Suppressor macrophage treated with lipopolysaccharide for 4 hours (primary cell): ENCODE measurements at regions not wholly inside any gene's neighbourhood (a gene's known extent, or its start where the extent isn't known, plus 50 kb on each side); places are given as distances from the start of the nearest gene placed in this dataset.

Experiments used
- DNase-seq: peaks from one replicate; pipeline ENCODE4 v3.0.0-alpha.2; 2020

GRCh38 chr13:73879346-73880015 is 254.7 kb downstream of the KLF12 start:
- DNase-seq, result no peak

DNA sequence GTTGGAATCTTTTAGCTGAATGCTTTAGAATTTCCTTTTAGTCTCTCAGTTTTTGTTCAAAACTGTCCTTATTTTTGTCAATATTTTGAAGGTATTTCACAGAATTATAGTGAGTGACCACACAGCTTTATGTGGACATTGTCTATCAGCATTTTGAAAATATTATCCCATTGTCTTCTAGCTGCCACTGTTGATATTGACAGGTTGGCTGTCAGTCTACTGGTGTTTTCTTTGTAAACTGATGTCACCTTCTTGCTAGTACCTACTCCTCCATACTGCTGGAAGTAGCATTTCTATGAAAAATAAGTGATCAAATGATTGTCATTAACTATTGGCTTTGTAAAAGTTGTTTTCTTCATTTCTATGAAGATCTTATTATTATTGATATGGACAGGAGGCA is 256.8 kb downstream of the KLF12 start:
- DNase-seq, result no peak

DNA sequence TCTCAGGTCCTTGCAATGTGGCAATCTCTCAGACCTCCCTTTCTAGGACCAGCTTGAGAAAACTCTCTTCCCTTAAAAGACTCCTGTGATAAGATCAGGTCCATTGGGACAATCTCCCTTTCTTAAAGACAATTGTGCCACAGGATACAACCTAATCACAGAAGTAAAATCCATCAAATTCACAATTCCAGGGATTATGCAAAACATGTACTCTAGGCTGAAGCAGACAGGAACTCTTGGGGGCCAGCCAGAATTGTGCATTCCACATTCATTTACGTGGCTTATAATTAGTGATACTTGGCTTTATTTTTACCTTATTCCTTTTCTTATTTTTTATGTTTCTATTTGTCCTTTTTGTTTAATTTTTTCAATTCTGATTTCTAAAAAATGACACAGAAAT is 257.9 kb downstream of the KLF12 start:
- DNase-seq, result no peak

- no peak for DNase-seq
These were observed 260.0 kb downstream of the KLF12 start for GRCh38 chr13:73873940-73874830.

- no peak for DNase-seq
These were observed 261.8 kb downstream of the KLF12 start for GRCh38 chr13:73872397-73872796.

DNA sequence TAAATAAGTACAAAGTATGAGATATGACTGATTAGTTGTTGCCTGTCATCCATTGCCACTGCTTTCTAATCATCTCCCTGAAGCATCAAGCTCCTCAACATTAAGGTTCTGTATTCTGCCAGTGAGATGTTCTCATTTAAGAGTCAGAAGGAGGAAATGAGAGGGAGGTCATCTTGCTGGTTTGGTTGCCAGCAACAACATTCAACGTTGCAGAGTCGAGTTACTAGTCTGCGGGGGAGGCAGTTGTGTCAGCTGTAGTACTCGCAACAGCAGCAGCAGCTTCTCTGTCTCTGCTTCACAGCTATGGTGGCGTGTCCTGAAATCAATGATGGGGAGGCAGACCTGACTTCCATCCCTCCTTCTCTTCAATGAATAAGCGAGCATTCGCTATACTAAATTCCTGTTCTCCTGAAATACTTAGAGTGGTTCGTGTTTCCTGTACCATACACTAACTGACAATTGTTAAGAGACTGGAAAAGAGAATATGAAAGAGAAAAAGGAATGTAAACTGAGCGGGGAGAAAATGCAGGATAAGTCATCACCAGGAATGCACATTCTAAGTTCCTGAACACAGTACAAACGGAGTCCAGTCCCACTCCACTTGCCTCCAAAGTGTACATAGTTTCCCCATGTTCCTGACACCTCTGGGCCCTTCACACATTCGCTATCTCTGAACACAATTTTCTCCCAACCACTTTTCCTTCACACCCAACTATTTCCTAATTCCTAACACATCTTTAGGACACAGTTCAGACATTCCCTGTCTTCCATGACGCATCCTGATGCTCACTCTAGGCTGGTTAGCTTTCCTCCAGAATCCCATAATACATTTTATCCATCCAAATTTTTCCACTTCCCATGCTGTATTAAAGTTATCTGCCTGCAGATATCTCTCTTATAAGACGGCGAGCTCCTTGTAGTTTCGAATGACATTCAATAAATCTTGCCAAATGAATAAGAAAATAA is 263.0 kb downstream of the KLF12 start:
- DNase-seq, result no peak

- no peak for DNase-seq
These were observed 264.0 kb downstream of the KLF12 start for GRCh38 chr13:73870036-73870741.

GRCh38 chr13:73865027-73865426 is 269.2 kb downstream of the KLF12 start:
- no peak for DNase-seq

DNA sequence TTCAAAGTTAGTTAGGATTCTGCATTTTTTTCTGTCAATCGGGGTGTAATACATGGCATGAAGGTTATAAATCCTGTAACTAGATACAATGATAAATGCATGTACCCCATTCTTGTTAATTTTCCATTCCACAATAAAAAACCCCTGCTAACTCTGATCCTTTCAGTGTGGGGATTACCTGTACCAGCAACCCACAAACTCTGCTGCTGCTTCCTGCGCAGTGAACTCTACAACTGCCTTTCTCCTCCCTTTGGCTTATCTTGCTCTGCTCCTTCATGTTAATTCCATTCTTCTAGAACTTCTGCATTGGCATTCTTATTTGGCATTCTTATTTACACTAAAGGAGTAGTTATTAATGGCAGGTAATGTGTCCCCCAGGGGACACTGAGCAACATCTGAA is 273.1 kb downstream of the KLF12 start:
- DNase-seq, result no peak

GRCh38 chr13:73860501-73860900 is 273.7 kb downstream of the KLF12 start:
- no peak for DNase-seq

DNA sequence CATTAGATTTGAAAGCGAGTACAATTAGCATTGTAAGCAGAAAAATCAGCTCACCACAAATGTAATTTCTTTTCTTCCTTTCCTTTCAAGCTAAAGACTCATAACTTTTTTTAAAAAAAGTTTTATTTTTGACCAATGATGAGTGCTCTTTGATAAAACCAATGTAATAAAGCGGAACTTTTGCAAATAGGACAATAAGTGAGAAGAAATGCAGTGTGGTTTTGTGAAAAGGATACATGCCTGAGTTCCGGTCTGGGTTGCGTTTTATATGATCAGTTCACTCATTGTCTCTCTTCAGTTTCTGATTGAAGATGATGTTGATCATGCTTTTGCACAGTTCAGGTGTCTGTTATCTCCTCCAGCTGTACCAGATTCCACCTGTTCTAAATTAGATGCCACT is 274.4 kb downstream of the KLF12 start:
- DNase-seq, result no peak

DNA sequence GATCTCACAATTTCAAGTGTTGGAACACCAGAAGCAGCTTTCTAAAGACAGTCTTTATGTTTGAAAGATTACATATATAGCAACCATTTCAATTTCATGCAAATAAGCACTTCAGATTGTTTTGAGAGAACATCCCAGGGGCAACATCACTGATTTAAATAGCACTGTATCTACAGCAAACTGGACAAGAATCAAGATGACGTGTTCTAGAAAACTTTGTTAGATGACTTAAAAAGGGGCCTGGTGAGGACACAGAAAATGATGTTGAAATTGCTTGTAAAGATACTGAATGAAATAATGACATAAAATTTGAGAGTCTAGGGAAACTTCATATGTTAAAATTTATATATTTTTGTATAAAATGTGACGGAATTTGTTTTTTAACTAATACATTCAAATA is 277.1 kb downstream of the KLF12 start:
- no peak for DNase-seq

- DNase-seq, result no peak
These were observed 283.1 kb downstream of the KLF12 start for GRCh38 chr13:73851104-73851503.

DNA sequence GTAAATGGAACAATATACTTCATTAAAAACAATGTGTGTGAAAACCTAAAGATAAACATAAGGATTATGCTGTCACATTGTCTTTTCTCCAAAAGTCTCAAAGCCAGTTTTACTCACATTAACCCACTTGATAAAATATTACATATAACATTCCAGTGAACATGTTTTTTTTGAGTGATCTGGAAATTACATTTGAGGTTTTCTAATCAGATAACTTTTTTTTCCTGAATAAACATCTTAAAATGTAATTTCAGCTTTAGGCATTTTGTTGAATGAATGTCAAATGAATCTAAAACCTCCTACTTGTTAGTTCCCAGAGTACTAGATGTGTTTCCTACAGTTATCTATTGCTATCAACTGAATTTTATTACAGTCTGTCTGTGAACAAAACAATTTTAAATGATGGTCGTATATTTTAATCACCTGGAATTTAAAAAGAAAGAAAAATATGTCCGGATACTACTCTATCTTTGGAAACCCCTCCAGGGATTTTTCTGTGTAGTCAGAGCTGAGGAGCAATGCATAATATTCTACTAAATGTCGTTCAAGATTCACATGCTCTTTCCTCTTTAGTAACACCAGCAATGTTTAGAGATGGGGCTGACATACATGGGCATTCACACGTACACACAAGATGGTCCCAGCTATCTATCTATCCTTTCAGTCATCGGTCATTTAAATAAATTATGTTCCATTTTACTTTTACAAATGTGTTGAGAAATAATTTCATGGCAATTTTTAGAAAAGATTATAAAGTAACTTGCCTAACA is 283.9 kb downstream of the KLF12 start:
- DNase-seq, result no peak

GRCh38 chr13:73849292-73849691 is 284.9 kb downstream of the KLF12 start:
- DNase-seq, result no peak

DNA sequence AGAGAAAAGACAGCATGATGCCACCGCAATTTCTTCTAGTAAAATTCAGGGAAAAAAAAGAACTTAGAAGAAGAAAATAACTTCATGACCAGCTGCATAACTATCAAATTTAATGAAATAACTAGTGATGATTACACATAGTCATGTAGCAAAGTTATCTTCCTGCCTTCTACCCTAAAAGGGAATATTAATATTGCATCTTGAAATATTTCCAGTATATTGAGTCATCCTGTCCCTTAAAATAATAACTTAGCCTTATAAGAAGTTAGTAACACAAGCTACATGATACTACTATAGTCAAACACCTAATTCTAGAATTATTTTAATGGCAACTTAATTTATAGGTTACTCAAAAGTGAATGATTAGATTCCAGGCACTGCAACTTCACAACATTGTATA is 289.2 kb downstream of the KLF12 start:
- no peak for DNase-seq

DNA sequence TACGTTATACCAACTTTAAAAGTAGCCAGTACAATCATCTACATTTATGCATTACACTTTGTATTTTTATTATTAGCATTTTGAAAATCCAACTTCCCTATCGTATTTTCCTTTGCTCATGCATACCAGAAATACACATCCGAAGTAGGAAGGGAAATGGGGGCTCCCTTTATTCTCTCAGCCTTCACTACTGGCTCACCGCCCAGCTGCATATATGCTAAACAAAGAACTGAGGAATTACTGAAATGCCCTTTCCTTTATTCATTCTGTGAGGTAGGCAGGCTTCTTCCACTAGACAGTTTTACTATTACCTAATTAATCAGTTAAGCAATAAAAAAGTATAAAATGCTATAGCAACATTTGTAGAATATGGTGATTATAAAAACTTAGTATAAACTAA is 291.6 kb downstream of the KLF12 start:
- DNase-seq, result no peak

- no peak for DNase-seq
These were observed 292.0 kb downstream of the KLF12 start for GRCh38 chr13:73842184-73842583.

GRCh38 chr13:73837147-73837546 is 297.1 kb downstream of the KLF12 start:
- DNase-seq, result no peak

DNA sequence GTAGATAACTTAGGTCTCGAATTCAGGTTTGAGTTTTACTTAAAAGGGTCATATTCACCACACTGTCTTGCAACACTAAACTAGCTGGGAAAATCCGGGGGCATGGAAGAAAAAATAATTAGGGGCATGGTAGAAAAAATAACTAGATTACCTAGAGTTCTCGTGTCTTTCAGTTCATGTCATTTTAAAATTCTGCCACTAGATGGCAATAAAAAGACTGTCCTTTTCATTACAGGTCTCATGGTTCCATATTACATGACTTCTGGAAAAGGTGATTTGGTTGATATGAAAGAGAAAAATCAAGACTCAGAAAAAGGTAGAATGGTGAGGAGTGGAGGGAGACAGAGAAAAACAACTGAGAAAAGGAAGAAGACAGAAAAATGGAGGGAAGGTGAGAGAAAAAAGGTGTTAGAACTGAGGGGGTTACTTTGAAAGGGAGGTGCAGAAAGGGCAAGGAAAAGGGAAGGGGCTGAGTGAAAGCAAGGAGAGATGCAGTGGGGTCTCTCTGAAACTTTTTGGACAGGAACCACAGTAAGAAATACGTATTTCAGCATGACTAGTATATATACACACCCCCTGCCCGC is 299.0 kb downstream of the KLF12 start:
- DNase-seq, result peak; percentile 45

DNA sequence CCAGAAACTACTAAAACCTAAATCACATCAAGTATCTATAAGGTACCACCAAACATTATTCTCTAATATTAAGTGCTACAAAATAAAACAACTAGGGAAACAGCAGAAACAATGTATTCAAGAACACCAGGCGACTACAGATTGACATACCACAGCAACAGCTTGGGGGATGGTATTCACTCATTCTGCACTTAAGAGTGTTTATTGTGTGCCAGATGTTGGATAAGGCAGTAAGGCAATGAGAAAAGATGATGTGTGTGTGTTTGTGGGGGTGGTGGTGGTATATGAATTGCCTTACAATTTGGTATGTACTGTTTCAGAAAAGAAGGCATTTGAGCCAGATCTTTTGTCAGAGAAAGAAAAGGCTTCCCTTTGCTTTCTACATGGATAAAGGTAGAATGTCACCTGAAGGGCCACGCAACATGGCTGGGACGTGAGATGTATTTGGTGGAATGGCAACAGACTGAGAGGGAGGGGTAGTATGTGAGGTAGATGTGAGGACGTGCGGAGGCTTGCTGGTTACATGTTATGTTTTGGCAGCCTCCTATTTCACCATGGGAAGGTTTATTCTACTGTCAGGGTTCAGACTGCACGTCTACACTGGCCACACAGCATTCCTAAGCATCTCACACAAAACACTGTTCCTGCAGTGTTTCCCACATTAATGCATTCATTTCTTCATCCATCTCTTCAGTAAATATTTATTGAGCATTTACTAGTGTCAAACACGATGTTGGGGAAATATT is 300.7 kb downstream of the KLF12 start:
- DNase-seq, result no peak
